ENCODE measurements at regions not wholly inside any gene's neighbourhood (a gene's known extent, or its start where the extent isn't known, plus 50 kb on each side); places are given as distances from the start of the nearest gene placed in this dataset.

- no peaks in the 10 kb centered on the region for H3K9me3 ChIP-seq (ENCODE audit: control insufficient read depth in 2 of 3, insufficient read depth in 1 of 3, low read length in 3 of 3)
- no peaks in the 10 kb centered on the region for H3K4me1 ChIP-seq (ENCODE audit: control insufficient read depth in 2 of 3, insufficient read depth in 2 of 3, low read depth in 1 of 3, low read length in 3 of 3)
- DNase-seq (no peak), FAIRE-seq (no peak)
- H3K36me3 ChIP-seq (ENCODE audit: control insufficient read depth in 2 of 3, insufficient read depth in 3 of 3, low read length in 3 of 3): no peaks in the 10 kb centered on the region
- H3K27ac ChIP-seq (ENCODE audit: low read depth in 2 of 2, low read length in 2 of 2): no peak overlapping the region
- H3K27me3 ChIP-seq (ENCODE audit: control insufficient read depth, insufficient read depth, low read length): no peaks in the 10 kb centered on the region
- H3K4me3 ChIP-seq (ENCODE audit: low read length in 3 of 3): no peak overlapping the region
- no peak for TF ChIP-seq CTCF (IDR thresholded peaks at IDR 0.05; ENCODE audit: borderline replicate concordance, extremely low read depth, insufficient read depth)
- H3K9ac ChIP-seq (ENCODE audit: low read length in 3 of 3): no peak overlapping the region
- intact Hi-C loops (cut with DNase I): no loop called here
Measured at GRCh38 chr1:14514739-14515138, 83.7 kb upstream of the KAZN start.

- Histone ChIP-seq H3K27ac (ENCODE audit: low read depth in 2 of 2, low read length in 2 of 2) (no peak overlapping the region), H3K36me3 (ENCODE audit: control insufficient read depth in 2 of 3, insufficient read depth in 3 of 3, low read length in 3 of 3) (no peaks in the 10 kb centered on the region)
Measured at GRCh38 chr1:14516974-14517840, 81.3 kb upstream of the KAZN start.

GRCh38 chr1:14517841-14518180 lies 80.7 kb upstream of the KAZN start:
- intact Hi-C loops (cut with DNase I): no loop called here
- H3K4me3 ChIP-seq (ENCODE audit: low read length in 3 of 3): no peak overlapping the region
- no peaks in the 10 kb centered on the region for H3K9me3 ChIP-seq (ENCODE audit: control insufficient read depth in 2 of 3, insufficient read depth in 1 of 3, low read length in 3 of 3)
- no peak for TF ChIP-seq CTCF (IDR thresholded peaks at IDR 0.05; ENCODE audit: borderline replicate concordance, extremely low read depth, insufficient read depth)
- H3K27ac ChIP-seq (ENCODE audit: low read depth in 2 of 2, low read length in 2 of 2): no peak overlapping the region
- H3K36me3 ChIP-seq (ENCODE audit: control insufficient read depth in 2 of 3, insufficient read depth in 3 of 3, low read length in 3 of 3): no peaks in the 10 kb centered on the region
- no peaks in the 10 kb centered on the region for H3K27me3 ChIP-seq (ENCODE audit: control insufficient read depth, insufficient read depth, low read length)
- H3K9ac ChIP-seq (ENCODE audit: low read length in 3 of 3): no peak overlapping the region
- H3K4me1 ChIP-seq (ENCODE audit: control insufficient read depth in 2 of 3, insufficient read depth in 2 of 3, low read depth in 1 of 3, low read length in 3 of 3): no peaks in the 10 kb centered on the region
- FAIRE-seq (no peak), DNase-seq (no peak)

More at GRCh38 chr1:14516974-14517840, 81.3 kb upstream of the KAZN start:
- Histone ChIP-seq H3K4me1 (ENCODE audit: control insufficient read depth in 2 of 3, insufficient read depth in 2 of 3, low read depth in 1 of 3, low read length in 3 of 3) (no peaks in the 10 kb centered on the region), H3K27me3 (ENCODE audit: control insufficient read depth, insufficient read depth, low read length) (no peaks in the 10 kb centered on the region), H3K4me3 (ENCODE audit: low read length in 3 of 3) (no peak overlapping the region), H3K9me3 (ENCODE audit: control insufficient read depth in 2 of 3, insufficient read depth in 1 of 3, low read length in 3 of 3) (no peaks in the 10 kb centered on the region), H3K9ac (ENCODE audit: low read length in 3 of 3) (no peak overlapping the region)
- DNase-seq: no peak
- intact Hi-C loops (cut with DNase I): no loop called here
- no peak for FAIRE-seq
- TF ChIP-seq CTCF (IDR thresholded peaks at IDR 0.05; ENCODE audit: borderline replicate concordance, extremely low read depth, insufficient read depth): no peak
